OCI-LY7 (cell line): ENCODE measurements at regions not wholly inside any gene's neighbourhood (a gene's known extent, or its start where the extent isn't known, plus 50 kb on each side); places are given as distances from the start of the nearest gene placed in this dataset.

Experiments used
- BruUV-seq: library from RNA; stranded (reverse); fragments of 400-500 nt; replicated peaks from 2 replicates; lab custom pipeline; 2021; lab: Mats Ljungman, UMichigan
- CTCF ChIA-PET: fragments of 300-600 bp; sonication (Branson Sonifier 250); formaldehyde crosslinking; loops from one replicate; lab custom pipeline; 2022; ENCODE audit warnings: antibody characterized with exemption; ENCODE audit not compliant: unreplicated experiment; lab: Charles Lee
- POLR2A ChIA-PET: fragments of 300-600 bp; sonication (Branson Sonifier 250); formaldehyde crosslinking; loops from one replicate; lab custom pipeline; 2022; ENCODE audit warnings: antibody characterized with exemption; lab: Charles Lee
- DNase-seq: peaks from one replicate; pipeline ENCODE4 v3.0.0-alpha.2; 2015; ENCODE audit warnings: low spot score
- H2AFZ ChIP-seq: fragments of 200-600 bp; sonication (generic), shearing (Covaris generic); 2 replicates; pipeline ENCODE4 v1.6.1; 2014; ENCODE audit warnings: mild to moderate bottlenecking, antibody characterized with exemption, low read length, moderate library complexity
- H3K27ac ChIP-seq: fragments of 200-600 bp; sonication (generic); 2 replicates; pipeline ENCODE4 v1.5.1; 2014; ENCODE audit warnings: mixed run types, low read depth, mild to moderate bottlenecking, moderate library complexity, low read length, inconsistent platforms; ENCODE audit not compliant: poor library complexity, severe bottlenecking
- H3K36me3 ChIP-seq: fragments of 200-600 bp; sonication (generic); 2 replicates; pipeline ENCODE4 v1.6.1; 2014; ENCODE audit warnings: mild to moderate bottlenecking, antibody characterized with exemption, low read length, moderate library complexity, mixed read lengths; ENCODE audit not compliant: insufficient read depth
- H3K4me1 ChIP-seq: fragments of 200-600 bp; sonication (generic); 2 replicates; pipeline ENCODE4 v1.5.1; 2014; ENCODE audit warnings: mild to moderate bottlenecking, low read length; ENCODE audit not compliant: insufficient read depth, poor library complexity, severe bottlenecking
- H3K4me2 ChIP-seq: fragments of 200-600 bp; sonication (generic); 2 replicates; pipeline ENCODE4 v1.6.1; 2014; ENCODE audit warnings: mild to moderate bottlenecking, low read length
- H3K4me3 ChIP-seq: fragments of 200-600 bp; sonication (generic); 2 replicates; pipeline ENCODE4 v1.5.1; 2014; ENCODE audit warnings: mild to moderate bottlenecking, low read depth, low read length; ENCODE audit not compliant: poor library complexity, severe bottlenecking
- H3K79me2 ChIP-seq: fragments of 200-600 bp; sonication (generic); 2 replicates; pipeline ENCODE4 v1.6.1; 2016; ENCODE audit warnings: low read depth, mild to moderate bottlenecking, low read length, moderate library complexity, mixed read lengths; ENCODE audit not compliant: insufficient read depth
- H3K9me2 ChIP-seq: fragments of 200-600 bp; sonication (generic); 2 replicates; pipeline ENCODE4 v1.6.1; 2016; ENCODE audit warnings: mild to moderate bottlenecking, low read length, mixed read lengths; ENCODE audit not compliant: insufficient read depth
- H3K9me3 ChIP-seq: fragments of 200-600 bp; sonication (generic); 2 replicates; pipeline ENCODE4 v1.6.1; 2014; ENCODE audit warnings: mild to moderate bottlenecking, mixed run types, low read length, mixed read lengths
- H4K20me1 ChIP-seq: fragments of 200-600 bp; sonication (generic); 2 replicates; pipeline ENCODE4 v1.6.1; 2014; ENCODE audit warnings: mild to moderate bottlenecking, antibody characterized with exemption, low read length, moderate library complexity, mixed read lengths; ENCODE audit not compliant: insufficient read depth
- EZH2phosphoT487 ChIP-seq: fragments of 200-600 bp; sonication (generic); IDR thresholded peaks from 2 replicates; pipeline ENCODE4 v1.6.1; 2018; ENCODE audit warnings: low read depth, borderline replicate concordance, mild to moderate bottlenecking, mixed run types, antibody characterized with exemption, low read length, moderate library complexity, mixed read lengths
- intact Hi-C: fragments of 100-400 bp; cut with micrococcal nuclease; formaldehyde crosslinking; loops from one replicate; pipeline ENCODE4 v1.10.0; 2022; ENCODE audit not compliant: unreplicated experiment
- TF ChIP-seq, protein P1 (sequence below): fragments of 200-600 bp; sonication (generic); conservative IDR thresholded peaks from 2 replicates; pipeline ENCODE4 v1.5.1; 2014; ENCODE audit warnings: mild to moderate bottlenecking, antibody characterized with exemption, low read length, moderate library complexity, mixed read lengths

- H3K4me2 ChIP-seq: no peak overlapping the region
- no peaks in the 10 kb centered on the region for H3K36me3 ChIP-seq
- ChIA-PET POLR2A (interaction anchor here (1.6 kb wide), 1 partner anchor 54 kb away, joined by 3 read pairs; no protein-coding TSS in a partner anchor), CTCF (no interaction called here)
- intact Hi-C loops: no loop called here
- H3K79me2 ChIP-seq: no peaks in the 10 kb centered on the region
- H3K9me2 ChIP-seq: no peaks in the 10 kb centered on the region
- DNase-seq: no peak
- no TSS peak for BruUV-seq
- no peak overlapping the region for H3K4me3 ChIP-seq
- peak overlapping the region; percentile 61; the same call in 1 of the 2 replicates for H2AFZ ChIP-seq
- no peak overlapping the region for H3K27ac ChIP-seq
- H3K9me3 ChIP-seq: no peaks in the 10 kb centered on the region
- H4K20me1 ChIP-seq: no peaks in the 10 kb centered on the region
- peaks cover 16% of the 10 kb centered on the region for H3K4me1 ChIP-seq
- TF ChIP-seq, protein P1, sequence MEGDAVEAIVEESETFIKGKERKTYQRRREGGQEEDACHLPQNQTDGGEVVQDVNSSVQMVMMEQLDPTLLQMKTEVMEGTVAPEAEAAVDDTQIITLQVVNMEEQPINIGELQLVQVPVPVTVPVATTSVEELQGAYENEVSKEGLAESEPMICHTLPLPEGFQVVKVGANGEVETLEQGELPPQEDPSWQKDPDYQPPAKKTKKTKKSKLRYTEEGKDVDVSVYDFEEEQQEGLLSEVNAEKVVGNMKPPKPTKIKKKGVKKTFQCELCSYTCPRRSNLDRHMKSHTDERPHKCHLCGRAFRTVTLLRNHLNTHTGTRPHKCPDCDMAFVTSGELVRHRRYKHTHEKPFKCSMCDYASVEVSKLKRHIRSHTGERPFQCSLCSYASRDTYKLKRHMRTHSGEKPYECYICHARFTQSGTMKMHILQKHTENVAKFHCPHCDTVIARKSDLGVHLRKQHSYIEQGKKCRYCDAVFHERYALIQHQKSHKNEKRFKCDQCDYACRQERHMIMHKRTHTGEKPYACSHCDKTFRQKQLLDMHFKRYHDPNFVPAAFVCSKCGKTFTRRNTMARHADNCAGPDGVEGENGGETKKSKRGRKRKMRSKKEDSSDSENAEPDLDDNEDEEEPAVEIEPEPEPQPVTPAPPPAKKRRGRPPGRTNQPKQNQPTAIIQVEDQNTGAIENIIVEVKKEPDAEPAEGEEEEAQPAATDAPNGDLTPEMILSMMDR: no peak
- TF ChIP-seq EZH2phosphoT487: no peak
These were observed 69.6 kb upstream of the VWC2 start for GRCh38 chr7:49703881-49704280.

GRCh38 chr7:49706106-49706505 lies 67.3 kb upstream of the VWC2 start:
- H3K79me2 ChIP-seq: no peaks in the 10 kb centered on the region
- no peaks in the 10 kb centered on the region for H3K9me2 ChIP-seq
- no peak overlapping the region for H3K4me3 ChIP-seq
- ChIA-PET CTCF (no interaction called here), POLR2A (no interaction called here)
- TF ChIP-seq, protein P1: no peak
- intact Hi-C loops: no loop called here
- no peak overlapping the region for H3K4me2 ChIP-seq
- H4K20me1 ChIP-seq: no peaks in the 10 kb centered on the region
- H3K4me1 ChIP-seq: peaks cover 16% of the 10 kb centered on the region
- peak overlapping the region; percentile 38; the same call in 1 of the 2 replicates for H2AFZ ChIP-seq
- H3K9me3 ChIP-seq: no peaks in the 10 kb centered on the region
- no peaks in the 10 kb centered on the region for H3K36me3 ChIP-seq
- no peak overlapping the region for H3K27ac ChIP-seq
- DNase-seq: no peak
- no TSS peak for BruUV-seq

GRCh38 chr7:49707891-49708290 lies 65.5 kb upstream of the VWC2 start:
- no peak overlapping the region for H3K27ac ChIP-seq
- intact Hi-C loops: no loop called here
- no peak for DNase-seq
- no peaks in the 10 kb centered on the region for H3K36me3 ChIP-seq
- no peak overlapping the region for H3K4me2 ChIP-seq
- TF ChIP-seq, protein P1: no peak
- TF ChIP-seq EZH2phosphoT487: no peak
- H4K20me1 ChIP-seq: no peaks in the 10 kb centered on the region
- no peaks in the 10 kb centered on the region for H3K79me2 ChIP-seq
- H3K9me2 ChIP-seq: no peaks in the 10 kb centered on the region
- BruUV-seq: no TSS peak
- H3K4me1 ChIP-seq: peaks cover 6% of the 10 kb centered on the region
- H2AFZ ChIP-seq: no peak overlapping the region
- no peaks in the 10 kb centered on the region for H3K9me3 ChIP-seq
- no peak overlapping the region for H3K4me3 ChIP-seq
- ChIA-PET CTCF (no interaction called here), POLR2A (no interaction called here)
